ENCODE measurements at regions not wholly inside any gene's neighbourhood (a gene's known extent, or its start where the extent isn't known, plus 50 kb on each side); places are given as distances from the start of the nearest gene placed in this dataset.

DNA sequence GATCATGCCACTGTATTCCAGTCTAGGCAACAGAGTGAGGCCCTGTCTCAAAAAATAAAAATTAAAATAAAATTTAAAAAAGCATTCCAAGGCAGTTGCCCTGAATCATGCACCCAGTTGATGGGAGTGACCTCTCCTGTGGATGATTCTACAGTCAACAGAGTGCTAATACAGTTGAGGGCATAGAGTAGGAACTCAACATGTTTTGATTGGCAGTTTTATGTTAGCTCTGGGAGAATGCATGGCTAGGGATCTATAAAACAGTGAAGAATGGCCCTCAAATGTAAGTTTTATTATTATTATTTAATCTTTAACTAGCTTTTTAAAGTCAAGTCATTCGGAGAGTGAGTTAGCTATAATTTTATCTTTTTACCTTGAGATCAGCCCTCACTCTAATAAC is 228.5 kb upstream of the ITGA4 start:
- TF ChIP-seq, protein P1, sequence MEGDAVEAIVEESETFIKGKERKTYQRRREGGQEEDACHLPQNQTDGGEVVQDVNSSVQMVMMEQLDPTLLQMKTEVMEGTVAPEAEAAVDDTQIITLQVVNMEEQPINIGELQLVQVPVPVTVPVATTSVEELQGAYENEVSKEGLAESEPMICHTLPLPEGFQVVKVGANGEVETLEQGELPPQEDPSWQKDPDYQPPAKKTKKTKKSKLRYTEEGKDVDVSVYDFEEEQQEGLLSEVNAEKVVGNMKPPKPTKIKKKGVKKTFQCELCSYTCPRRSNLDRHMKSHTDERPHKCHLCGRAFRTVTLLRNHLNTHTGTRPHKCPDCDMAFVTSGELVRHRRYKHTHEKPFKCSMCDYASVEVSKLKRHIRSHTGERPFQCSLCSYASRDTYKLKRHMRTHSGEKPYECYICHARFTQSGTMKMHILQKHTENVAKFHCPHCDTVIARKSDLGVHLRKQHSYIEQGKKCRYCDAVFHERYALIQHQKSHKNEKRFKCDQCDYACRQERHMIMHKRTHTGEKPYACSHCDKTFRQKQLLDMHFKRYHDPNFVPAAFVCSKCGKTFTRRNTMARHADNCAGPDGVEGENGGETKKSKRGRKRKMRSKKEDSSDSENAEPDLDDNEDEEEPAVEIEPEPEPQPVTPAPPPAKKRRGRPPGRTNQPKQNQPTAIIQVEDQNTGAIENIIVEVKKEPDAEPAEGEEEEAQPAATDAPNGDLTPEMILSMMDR (optimal IDR thresholded peaks at IDR 0.05 in 1 of 3, IDR thresholded peaks at IDR 0.05 in 1 of 3, conservative IDR thresholded peaks at IDR 0.05 in 1 of 3; ENCODE audit: extremely low read depth in 1 of 3, insufficient read depth in 2 of 3, low read length in 3 of 3) = no peak
- TF ChIP-seq EZH2 (IDR thresholded peaks at IDR 0.05; ENCODE audit: low read length) = no peak
